Heart left ventricle (tissue), 16 donors: ENCODE measurements at regions not wholly inside any gene's neighbourhood (a gene's known extent, or its start where the extent isn't known, plus 50 kb on each side); places are given as distances from the start of the nearest gene placed in this dataset.

Experiments
- ATAC-seq, 4 donors: fragments of 200-7000 bp; cut with Tn5 transposase; one replicate each; pipeline ENCODE4 v1.9.1; 2020 to 2022; ENCODE audit warnings: moderate library complexity in 4 of 4, mild to moderate bottlenecking in 3 of 4, moderate number of reproducible peaks in 1 of 4
- DNase-seq, 5 donors: peaks; one replicate each; pipeline ENCODE4 v3.0.0-alpha.2; 2020
- H3K27ac ChIP-seq, 12 donors: fragments of 200-600 bp; sonication (generic) in 4 of 12; one replicate each; pipeline versions ENCODE4 v1.5.0 to v1.8.0; 2016 to 2022; ENCODE audit warnings: mild to moderate bottlenecking in 2 of 12
- H3K27me3 ChIP-seq, 9 donors: fragments of 200-600 bp; sonication (generic) in 2 of 9; one replicate each; pipeline versions ENCODE4 v1.5.1 to v1.8.0; 2016 to 2022; ENCODE audit warnings: mild to moderate bottlenecking in 3 of 9
- H3K36me3 ChIP-seq, 9 donors: fragments of 200-600 bp; sonication (generic) in 2 of 9; one replicate each; pipeline versions ENCODE4 v1.5.0 to v1.8.0; 2018 to 2022; ENCODE audit warnings: mild to moderate bottlenecking in 2 of 9
- H3K4me1 ChIP-seq, 12 donors: fragments of 200-600 bp; sonication (generic) in 4 of 12; one replicate each; pipeline versions ENCODE4 v1.5.0 to v1.8.0; 2016 to 2022; ENCODE audit warnings: mild to moderate bottlenecking in 3 of 12
- H3K4me3 ChIP-seq, 12 donors: fragments of 200-600 bp; sonication (generic) in 4 of 12; one replicate each; pipeline versions ENCODE4 v1.5.0 to v1.8.0; 2017 to 2022; ENCODE audit warnings: mild to moderate bottlenecking in 9 of 12, moderate library complexity in 4 of 12
- H3K9me3 ChIP-seq, 12 donors: fragments of 200-600 bp; sonication (generic) in 4 of 12; one replicate each; pipeline versions ENCODE4 v1.5.0 to v1.8.0; 2016 to 2022; ENCODE audit warnings: mild to moderate bottlenecking in 1 of 12
- POLR2A ChIP-seq, 2 donors: fragments of 450-650 bp; IDR thresholded peaks; one replicate each; pipeline ENCODE4 v1.6.1; 2017; ENCODE audit warnings: antibody characterized with exemption in 2 of 2, mild to moderate bottlenecking in 2 of 2, moderate library complexity in 2 of 2
- WGBS, 4 donors: extraction: QIAGEN DNeasy Blood & Tissue Kit in 2 of 4; methylation state at CpG; one replicate each; pipeline versions ENCODE4 v1.1.5 to v1.1.7; 2013 to 2018; 5-methylcytosine and 5-hydroxymethylcytosine counted together
- intact Hi-C, 10 donors: fragments of 100-400 bp; cut with DNase I; formaldehyde crosslinking; loops; one replicate each; pipeline versions ENCODE4 v1.11.1 to v1.14.2; 2022
- TF ChIP-seq, protein P1 (sequence below), 12 donors: fragments of 200-600 bp; sonication (generic) in 4 of 12; IDR thresholded peaks; one replicate each; pipeline versions ENCODE4 v1.5.0 to v1.8.0; 2018 to 2022; ENCODE audit warnings: antibody characterized with exemption in 12 of 12, mild to moderate bottlenecking in 5 of 12
- donor health status: ischemic (EF 13 %, LVEDD 7.1; RV severe dilation, severe dysfunction).
- donor health status: healthy with polysubstance abuse.
- donor health status: DM: no; HTN: yes; CAD: no.
- donor health status: DM: no; HTN: no; CAD: no.
- donor health status: ischemic (EF 25% LVEDD 6.9; RV normal size, moderate dysfunction).
- donor health status: ischemic (EF 25% LVEDD 5.7; RV mildly dilated, moderate dysfunction).
- donor health status: healthy.
- donor health status: DM: yes; HTN: yes; CAD: no.
- donor health status: ischemic (EF 35%, LVEDD 5.7; RV mildly dilated, moderate dysfunction).
- donor health status: nonischemic (EF 11% LVEDD 7.7; RV severe dilation, severe dysfunction).
- donor health status: DM: yes; HTN: yes; CAD: no.
- donor health status: PGD.
- donor health status: ischemic (EF 29% LVEDD 5.4; RV normal size, mild dysfunction).
- donor health status: nonischemic (EF 23%, LVEDD 6.1; RV moderate dilation, normal function).

DNA sequence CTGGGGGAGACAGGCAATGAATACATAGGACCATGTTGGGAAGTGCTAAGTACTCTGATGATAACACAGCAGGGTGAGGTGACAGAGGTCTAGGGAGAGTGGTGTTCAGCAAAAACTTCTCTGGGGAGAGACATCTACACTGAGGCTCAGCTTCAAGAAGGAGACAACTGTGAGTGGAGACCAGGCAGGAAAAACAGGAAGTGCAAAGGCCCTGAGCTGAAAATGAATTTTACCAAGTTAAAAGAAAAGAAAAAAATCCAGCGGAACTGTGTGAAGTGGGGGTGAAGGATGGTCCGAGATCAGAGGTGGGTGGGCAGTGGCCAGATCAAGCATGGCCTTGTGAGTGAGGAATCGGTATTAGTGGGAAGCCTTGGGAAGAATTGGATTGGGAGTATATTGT, 110.1 kb upstream of the CLSTN2 start:
- no peak for TF ChIP-seq POLR2A (IDR thresholded peaks at IDR 0.05)
- TF ChIP-seq, protein P1, sequence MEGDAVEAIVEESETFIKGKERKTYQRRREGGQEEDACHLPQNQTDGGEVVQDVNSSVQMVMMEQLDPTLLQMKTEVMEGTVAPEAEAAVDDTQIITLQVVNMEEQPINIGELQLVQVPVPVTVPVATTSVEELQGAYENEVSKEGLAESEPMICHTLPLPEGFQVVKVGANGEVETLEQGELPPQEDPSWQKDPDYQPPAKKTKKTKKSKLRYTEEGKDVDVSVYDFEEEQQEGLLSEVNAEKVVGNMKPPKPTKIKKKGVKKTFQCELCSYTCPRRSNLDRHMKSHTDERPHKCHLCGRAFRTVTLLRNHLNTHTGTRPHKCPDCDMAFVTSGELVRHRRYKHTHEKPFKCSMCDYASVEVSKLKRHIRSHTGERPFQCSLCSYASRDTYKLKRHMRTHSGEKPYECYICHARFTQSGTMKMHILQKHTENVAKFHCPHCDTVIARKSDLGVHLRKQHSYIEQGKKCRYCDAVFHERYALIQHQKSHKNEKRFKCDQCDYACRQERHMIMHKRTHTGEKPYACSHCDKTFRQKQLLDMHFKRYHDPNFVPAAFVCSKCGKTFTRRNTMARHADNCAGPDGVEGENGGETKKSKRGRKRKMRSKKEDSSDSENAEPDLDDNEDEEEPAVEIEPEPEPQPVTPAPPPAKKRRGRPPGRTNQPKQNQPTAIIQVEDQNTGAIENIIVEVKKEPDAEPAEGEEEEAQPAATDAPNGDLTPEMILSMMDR (IDR thresholded peaks at IDR 0.05) = no peak
- no peak for DNase-seq
- 90 to 93% (median 91%) methylated on average over 3 of the region's 3 CpGs for WGBS, 4 donors

DNA sequence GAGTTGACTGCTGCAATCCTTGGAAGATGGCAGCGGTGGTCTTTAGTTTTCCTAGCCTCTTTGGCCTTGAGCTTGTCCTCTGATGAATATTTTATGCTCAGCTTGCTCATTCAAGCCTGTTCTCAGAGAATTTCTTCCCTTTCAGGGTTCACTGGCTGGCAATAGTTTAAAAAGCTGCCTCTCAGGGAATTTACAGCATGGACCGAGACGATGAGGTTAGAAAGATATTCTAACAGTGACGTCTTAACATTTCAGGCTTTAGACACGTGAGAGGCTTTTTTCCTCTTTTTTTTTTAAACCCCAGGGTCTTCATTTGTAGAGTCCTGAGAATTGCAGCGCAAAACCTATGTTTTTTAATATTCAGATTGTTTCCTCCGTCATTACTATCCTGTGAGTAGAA, 120.3 kb upstream of the CLSTN2 start:
- Histone ChIP-seq H3K36me3 (no peaks in the 10 kb centered on the region), H3K4me1 (peaks cover 0 to 8% (median 0%) of the 10 kb centered on the region in 12 donors), H3K4me3 (no peak overlapping the region), H3K27me3 (peaks cover 0 to 7% (median 0%) of the 10 kb centered on the region in 9 donors), H3K27ac (no peak overlapping the region), H3K9me3 (no peaks in the 10 kb centered on the region)
- WGBS, 4 donors = 81 to 85% (median 84%) methylated on average over 7 of the region's 7 CpGs
- no peak for TF ChIP-seq POLR2A (IDR thresholded peaks at IDR 0.05)
- TF ChIP-seq, protein P1 (IDR thresholded peaks at IDR 0.05) = no peak
- ATAC-seq (no peak), DNase-seq (no peak)
- intact Hi-C loops = no loop called here

More for the DNA sequence above, 110.1 kb upstream of the CLSTN2 start:
- intact Hi-C loops = no loop called here
- no peaks in the 10 kb centered on the region for H3K36me3 ChIP-seq
- H3K27me3 ChIP-seq = no peaks in the 10 kb centered on the region
- no peak overlapping the region for H3K27ac ChIP-seq
- H3K4me1 ChIP-seq = no peaks in the 10 kb centered on the region
- ATAC-seq = no peak
- peaks cover 0 to 10% (median 0%) of the 10 kb centered on the region in 12 donors for H3K9me3 ChIP-seq
- H3K4me3 ChIP-seq = no peak overlapping the region

DNA sequence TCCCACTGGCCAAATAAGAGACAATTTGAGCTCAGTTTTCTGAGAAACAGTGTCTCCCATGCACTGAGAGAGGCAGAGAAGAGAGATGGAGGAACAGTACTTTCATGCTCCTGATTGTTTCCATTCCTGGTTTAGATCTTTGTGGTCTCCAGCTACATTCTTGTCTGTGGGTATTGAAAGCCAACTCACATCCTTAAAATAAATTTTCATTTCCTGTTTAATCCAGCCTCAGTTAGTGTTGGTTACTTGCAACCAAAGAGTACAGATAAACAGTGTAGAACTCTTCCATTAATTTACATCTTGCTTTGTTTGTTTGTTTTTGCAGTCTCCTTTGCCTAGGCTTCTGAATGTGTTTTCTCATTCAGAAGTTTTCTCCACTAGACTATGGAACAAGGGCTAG, 123.7 kb upstream of the CLSTN2 start:
- no peak for ATAC-seq
- intact Hi-C loops = no loop called here
- no peaks in the 10 kb centered on the region for H3K9me3 ChIP-seq
- no peak overlapping the region for H3K27ac ChIP-seq
- no peak for TF ChIP-seq POLR2A (IDR thresholded peaks at IDR 0.05)
- TF ChIP-seq, protein P1 (IDR thresholded peaks at IDR 0.05) = no peak
- DNase-seq = no peak
- H3K4me3 ChIP-seq = no peak overlapping the region
- peaks cover 0 to 7% (median 0%) of the 10 kb centered on the region in 9 donors for H3K27me3 ChIP-seq
- H3K36me3 ChIP-seq = no peaks in the 10 kb centered on the region
- peaks cover 0 to 8% (median 0%) of the 10 kb centered on the region in 12 donors for H3K4me1 ChIP-seq

DNA sequence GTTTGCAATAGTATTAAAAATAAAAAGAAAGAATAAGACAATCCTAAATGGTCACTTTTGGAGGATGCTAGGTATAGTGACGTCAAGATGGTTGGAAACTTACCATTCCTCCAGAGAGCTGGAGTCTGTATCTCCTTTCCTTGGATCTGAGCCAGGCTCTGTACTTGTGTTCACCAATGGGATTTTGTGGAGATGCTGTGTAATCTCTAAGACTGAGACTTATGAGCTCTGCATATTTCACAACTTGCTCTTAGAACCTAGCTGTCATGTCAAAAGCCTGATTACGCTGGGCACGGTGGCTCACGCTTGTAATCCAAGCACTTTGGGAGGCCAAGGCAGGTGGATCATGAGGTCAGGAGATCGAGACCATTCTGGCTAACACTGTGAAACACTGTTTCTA, 126.8 kb upstream of the CLSTN2 start:
- 31 to 67% (median 49%) methylated on average over 4 to 5 of the region's 5 CpGs for WGBS, 4 donors
- TF ChIP-seq, protein P1 (IDR thresholded peaks at IDR 0.05) = no peak
- TF ChIP-seq POLR2A (IDR thresholded peaks at IDR 0.05) = no peak
- H3K4me3 ChIP-seq = no peak overlapping the region

More for the DNA sequence above, 126.8 kb upstream of the CLSTN2 start:
- Histone ChIP-seq H3K9me3 (no peaks in the 10 kb centered on the region), H3K4me1 (peaks cover 0 to 8% (median 0%) of the 10 kb centered on the region in 12 donors), H3K36me3 (no peaks in the 10 kb centered on the region), H3K27me3 (peaks cover 0 to 4% (median 0%) of the 10 kb centered on the region in 9 donors), H3K27ac (no peak overlapping the region)
- ATAC-seq (no peak), DNase-seq (no peak)
- intact Hi-C loops = no loop called here
